ENCODE measurements at regions not wholly inside any gene's neighbourhood (a gene's known extent, or its start where the extent isn't known, plus 50 kb on each side); places are given as distances from the start of the nearest gene placed in this dataset.
A peak's percentile ranks its signal among the peaks of the same experiment; 100 is the strongest.

GRCh38 chr12:89965993-89966392, 257.4 kb upstream of the ATP2B1 start:
- DNase-seq (ENCODE audit: low read depth, low spot score) = no peak

DNA sequence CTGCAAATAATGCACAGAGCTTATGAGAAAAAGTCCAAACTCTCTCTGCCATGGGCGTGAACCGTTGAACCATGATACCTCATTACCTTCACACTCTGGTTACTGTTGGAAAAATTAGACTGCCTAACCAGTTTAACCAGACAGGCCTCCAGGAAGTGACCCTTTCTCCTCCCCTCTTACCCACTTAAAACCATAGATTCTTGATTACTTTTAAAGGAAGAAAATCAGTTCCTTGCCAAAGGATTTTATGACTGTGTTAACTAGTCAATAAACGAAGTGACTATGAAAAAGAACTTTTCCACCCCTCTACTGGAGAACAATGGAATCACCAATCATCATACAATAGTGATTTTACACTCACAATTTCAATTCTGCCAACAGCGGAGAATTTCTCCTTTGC, 254.0 kb upstream of the ATP2B1 start:
- no peak for DNase-seq (ENCODE audit: low read depth, low spot score)

GRCh38 chr12:89960607-89961394, 252.2 kb upstream of the ATP2B1 start:
- DNase-seq (ENCODE audit: low read depth, low spot score) = no peak

DNA sequence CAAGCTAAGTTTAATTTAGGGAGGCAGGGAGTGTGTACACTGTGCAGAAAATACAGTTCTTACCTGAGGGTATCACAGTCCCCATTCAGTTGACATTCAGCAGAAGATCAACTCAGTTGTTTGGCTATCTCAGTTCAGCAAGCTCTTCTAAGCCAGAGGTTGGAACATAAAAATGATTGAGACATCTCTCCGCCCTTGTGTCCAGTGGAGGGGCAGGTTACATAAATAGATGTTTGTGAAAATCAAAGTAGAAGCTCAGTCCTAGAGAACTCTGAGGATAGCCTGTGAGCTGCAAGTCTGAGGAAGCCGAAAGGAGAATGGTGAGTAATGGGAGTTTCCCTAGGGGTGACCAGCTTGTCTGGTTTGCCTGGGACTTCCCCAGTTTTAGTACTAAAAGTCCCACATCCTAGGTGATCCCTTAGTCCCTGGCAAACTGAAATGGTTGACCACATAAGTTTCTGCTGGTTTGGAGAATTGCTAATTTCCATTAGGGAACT, 251.4 kb upstream of the ATP2B1 start:
- no peak for DNase-seq (ENCODE audit: low read depth, low spot score)

DNA sequence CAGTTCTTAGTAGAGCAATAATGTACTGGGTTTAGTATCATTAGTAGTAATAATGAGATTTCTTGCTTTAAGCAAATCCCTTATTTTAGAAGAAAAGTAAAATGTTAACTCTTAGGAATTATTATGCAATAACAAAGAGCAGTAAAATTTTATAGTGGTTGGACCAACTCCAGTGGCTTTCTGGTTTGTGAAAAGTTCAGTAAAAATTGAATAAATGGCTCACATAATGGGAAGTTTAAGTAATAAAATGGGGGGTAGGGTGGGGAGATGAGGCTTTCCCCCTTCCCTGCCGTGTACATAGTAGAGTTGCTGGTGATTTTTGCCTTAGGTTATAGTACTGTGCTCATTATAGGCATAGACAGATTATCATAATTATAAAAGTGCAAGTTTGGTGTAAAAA, 250.5 kb upstream of the ATP2B1 start:
- DNase-seq (ENCODE audit: low read depth, low spot score) = no peak

DNA sequence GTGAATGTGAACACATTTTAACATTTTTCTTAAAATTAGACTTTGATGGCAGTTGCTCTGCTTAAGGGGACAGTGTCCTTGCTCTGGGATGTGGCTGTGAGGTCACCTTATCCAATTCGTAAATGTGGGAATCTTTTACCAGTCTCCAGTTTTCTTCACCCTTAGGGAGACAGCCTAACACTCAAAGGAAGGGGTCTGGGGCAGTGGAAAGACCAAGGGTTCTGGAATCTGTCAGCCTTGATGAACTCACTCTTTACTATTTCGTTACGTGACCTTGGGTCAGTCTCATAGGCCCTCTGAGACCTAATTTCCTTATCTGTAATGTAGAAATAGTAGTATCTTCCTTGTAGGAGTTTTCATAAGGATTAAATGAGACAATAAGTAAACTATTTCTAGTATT, 245.6 kb upstream of the ATP2B1 start:
- DNase-seq (ENCODE audit: low read depth, low spot score) = peak; percentile 28

GRCh38 chr12:89951694-89952060, 243.0 kb upstream of the ATP2B1 start:
- DNase-seq (ENCODE audit: low read depth, low spot score) = no peak

GRCh38 chr12:89951050-89951693, 242.5 kb upstream of the ATP2B1 start:
- peak; percentile 33 for DNase-seq (ENCODE audit: low read depth, low spot score)

- no peak for DNase-seq (ENCODE audit: low read depth, low spot score)
These were observed 241.8 kb upstream of the ATP2B1 start for GRCh38 chr12:89950421-89950820.

GRCh38 chr12:89949457-89950195, 241.0 kb upstream of the ATP2B1 start:
- DNase-seq (ENCODE audit: low read depth, low spot score) = no peak

- DNase-seq (ENCODE audit: low read depth, low spot score) = no peak
These were observed 239.9 kb upstream of the ATP2B1 start for GRCh38 chr12:89948271-89949175.

DNA sequence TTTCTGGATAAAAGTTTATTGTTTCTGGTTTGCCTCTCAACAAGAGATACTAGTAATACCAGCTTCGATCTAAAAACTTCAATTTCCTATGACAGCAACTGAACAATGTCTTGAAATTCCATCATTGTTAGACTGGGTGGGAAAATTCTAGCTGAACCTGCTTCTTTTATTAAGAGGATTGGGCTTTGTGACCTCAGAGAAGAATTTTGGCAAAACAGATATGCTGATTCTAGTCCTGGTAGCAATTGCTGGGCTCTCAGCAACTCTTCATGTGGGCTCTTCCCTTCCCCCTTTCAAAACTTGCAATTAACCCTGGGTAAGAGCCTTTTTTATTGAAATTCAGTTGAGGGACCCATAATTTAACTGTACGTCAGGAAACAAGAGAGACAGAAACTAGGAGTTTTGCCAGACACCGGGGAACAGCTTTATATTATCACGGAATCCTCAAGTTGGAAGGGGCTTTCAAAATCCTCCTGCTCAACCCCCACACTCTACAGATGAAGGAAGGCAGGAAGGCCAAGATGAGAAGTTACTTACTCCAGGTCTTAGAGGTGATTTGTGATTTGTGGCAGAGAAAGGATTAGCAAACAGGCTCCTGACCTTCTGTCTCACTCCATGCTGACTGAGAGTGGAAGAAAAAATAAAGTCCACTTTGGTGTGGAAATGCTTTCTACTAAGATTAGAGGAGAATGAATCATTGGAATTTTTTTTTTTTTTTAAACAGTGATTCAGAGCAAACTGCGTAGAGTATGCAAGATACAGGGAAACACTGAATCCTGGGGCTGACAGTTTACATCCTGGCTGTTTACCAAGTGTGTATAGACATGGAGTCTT, 239.0 kb upstream of the ATP2B1 start:
- peak; percentile 65 for DNase-seq (ENCODE audit: low read depth, low spot score)

DNA sequence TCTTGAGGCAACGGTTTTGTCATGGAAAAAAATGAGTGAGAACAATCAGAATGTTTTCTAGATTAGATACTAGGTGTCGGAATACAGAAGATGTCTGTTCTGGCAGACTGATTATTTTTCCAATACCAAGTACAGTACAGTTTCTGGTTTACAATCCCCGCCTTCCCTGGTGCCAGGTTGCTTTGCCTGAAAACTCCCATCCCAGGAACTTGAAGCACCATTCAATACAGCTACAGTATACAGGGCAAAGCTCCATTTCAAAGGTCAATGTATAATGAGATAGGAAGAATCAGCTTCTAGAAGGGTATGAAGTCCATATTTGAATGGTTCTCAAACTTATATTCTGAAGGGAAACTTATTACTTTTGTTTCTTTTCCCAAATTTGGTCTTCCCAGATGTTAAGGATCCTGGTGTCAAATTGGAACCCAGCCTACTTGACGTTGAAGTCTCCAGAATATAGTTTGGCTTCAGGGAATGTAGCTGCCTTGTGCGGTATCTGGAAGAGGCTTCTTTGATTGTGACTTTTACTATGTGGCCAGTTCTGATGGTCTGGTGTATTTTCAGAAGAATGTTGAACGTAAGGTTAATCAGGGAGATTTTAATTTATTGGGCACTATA, 238.0 kb upstream of the ATP2B1 start:
- DNase-seq (ENCODE audit: low read depth, low spot score) = no peak

DNA sequence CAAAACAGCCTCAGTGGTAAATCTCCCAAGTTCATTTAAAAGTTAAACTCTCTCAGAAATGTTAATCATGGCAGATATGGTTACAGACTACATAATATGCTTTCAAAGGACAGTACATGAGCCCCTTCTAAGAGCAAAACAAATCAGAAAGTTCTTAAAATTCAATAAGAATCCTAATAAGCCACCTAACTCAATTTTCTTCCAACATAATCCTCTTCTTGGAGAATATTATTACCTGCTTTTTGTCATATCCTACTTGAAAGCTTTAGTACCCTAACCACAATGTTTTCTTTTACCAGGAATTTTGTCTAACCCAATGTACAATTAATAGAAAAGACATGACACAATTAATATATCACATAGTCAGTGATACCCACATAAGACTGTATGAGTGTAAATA, 236.5 kb upstream of the ATP2B1 start:
- no peak for DNase-seq (ENCODE audit: low read depth, low spot score)

- no peak for DNase-seq (ENCODE audit: low read depth, low spot score)
These were observed 234.8 kb upstream of the ATP2B1 start for GRCh38 chr12:89943463-89943862.

- DNase-seq (ENCODE audit: low read depth, low spot score) = no peak
These were observed 232.8 kb upstream of the ATP2B1 start for GRCh38 chr12:89941436-89941835.

- DNase-seq (ENCODE audit: low read depth, low spot score) = no peak
These were observed 231.0 kb upstream of the ATP2B1 start for GRCh38 chr12:89939522-89940215.

GRCh38 chr12:89936631-89937030, 228.0 kb upstream of the ATP2B1 start:
- DNase-seq (ENCODE audit: low read depth, low spot score) = no peak

DNA sequence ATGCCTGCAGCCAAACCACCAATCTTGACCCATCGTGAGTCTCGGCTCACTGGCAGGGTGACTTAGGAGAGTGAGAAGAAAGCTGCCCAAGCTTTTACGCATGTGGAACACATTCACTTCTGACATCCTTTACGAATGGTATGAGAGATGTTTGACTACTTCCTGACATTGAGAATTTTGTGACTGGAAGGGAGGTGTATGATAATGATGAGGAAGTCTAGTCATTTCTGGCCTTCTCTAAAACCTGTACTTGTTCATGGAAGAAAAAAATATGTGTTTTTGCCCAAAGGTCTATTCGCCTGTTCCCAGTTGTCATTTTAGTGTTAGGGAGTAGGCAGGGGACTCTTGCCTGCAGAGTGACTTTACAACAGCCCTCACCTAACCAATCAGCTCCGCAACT, 227.2 kb upstream of the ATP2B1 start:
- no peak for DNase-seq (ENCODE audit: low read depth, low spot score)

- no peak for DNase-seq (ENCODE audit: low read depth, low spot score)
These were observed 225.3 kb upstream of the ATP2B1 start for GRCh38 chr12:89933911-89934310.

All from ELF-1 (cell line).